Spinal cord (tissue), 1 donor: ENCODE measurements at regions not wholly inside any gene's neighbourhood (a gene's known extent, or its start where the extent isn't known, plus 50 kb on each side); places are given as distances from the start of the nearest gene placed in this dataset. TPM values are rescaled to one million over a fixed set of nuclear protein-coding genes. Genes with fewer than 3 reads are reported as not detected.

Source experiments
- small RNA-seq: library from RNA; depleted of rRNA; stranded (forward); fragments of <200 nt; gene quantifications from one replicate; pipeline ENCODE3, GENCODE V24; 2014; ENCODE audit warnings: low replicate concordance

Small RNAs in the stretch of these regions (small RNA-seq; reads per million reads assigned to genes)
- not detected for gene MIR6134
